Tibial nerve (tissue), 4 donors: ENCODE measurements at regions not wholly inside any gene's neighbourhood (a gene's known extent, or its start where the extent isn't known, plus 50 kb on each side); places are given as distances from the start of the nearest gene placed in this dataset.
"Not testable (repeated sequence)": the region's sequence is repeated elsewhere in the genome, so short reads cannot be mapped to it uniquely, and the experiment has no call there.

Experiments
- CTCF ChIP-seq, 5 experiments: fragments of 200-600 bp in 3 of 5; fragments of 450-650 bp in 2 of 5; sonication (generic) in 3 of 5; IDR thresholded peaks; one replicate each; pipeline ENCODE4 v1.5.1; 2016 to 2019; ENCODE audit warnings: antibody characterized with exemption in 5 of 5, mild to moderate bottlenecking in 3 of 5, moderate library complexity in 2 of 5
- EP300 ChIP-seq, 2 donors: sonication (generic); formaldehyde crosslinking; IDR thresholded peaks; one replicate each; pipeline ENCODE4 v1.6.1; 2017; ENCODE audit warnings: antibody characterized with exemption in 2 of 2, mild to moderate bottlenecking in 1 of 2

- not testable (repeated sequence) for TF ChIP-seq CTCF, EP300 (IDR thresholded peaks at IDR 0.05)
These were observed 137.3 kb upstream of the MTPN start for GRCh38 chr7:136114467-136114866.
